DND-41 (cell line): ENCODE measurements at regions not wholly inside any gene's neighbourhood (a gene's known extent, or its start where the extent isn't known, plus 50 kb on each side); places are given as distances from the start of the nearest gene placed in this dataset.

ENCODE experiments used
- EZH2 ChIP-seq: IDR thresholded peaks from 3 replicates; pipeline ENCODE4 v1.6.1; 2012; ENCODE audit warnings: borderline replicate concordance, low read depth, mild to moderate bottlenecking, moderate library complexity, low read length, inconsistent platforms; ENCODE audit not compliant: severe bottlenecking
- TF ChIP-seq, protein P1 (sequence below): IDR thresholded peaks from 2 replicates; pipeline ENCODE4 v1.5.1; 2012; ENCODE audit warnings: borderline replicate concordance, low read length, moderate library complexity, mild to moderate bottlenecking; ENCODE audit not compliant: poor library complexity, severe bottlenecking; ENCODE audit errors: extremely low read depth

DNA sequence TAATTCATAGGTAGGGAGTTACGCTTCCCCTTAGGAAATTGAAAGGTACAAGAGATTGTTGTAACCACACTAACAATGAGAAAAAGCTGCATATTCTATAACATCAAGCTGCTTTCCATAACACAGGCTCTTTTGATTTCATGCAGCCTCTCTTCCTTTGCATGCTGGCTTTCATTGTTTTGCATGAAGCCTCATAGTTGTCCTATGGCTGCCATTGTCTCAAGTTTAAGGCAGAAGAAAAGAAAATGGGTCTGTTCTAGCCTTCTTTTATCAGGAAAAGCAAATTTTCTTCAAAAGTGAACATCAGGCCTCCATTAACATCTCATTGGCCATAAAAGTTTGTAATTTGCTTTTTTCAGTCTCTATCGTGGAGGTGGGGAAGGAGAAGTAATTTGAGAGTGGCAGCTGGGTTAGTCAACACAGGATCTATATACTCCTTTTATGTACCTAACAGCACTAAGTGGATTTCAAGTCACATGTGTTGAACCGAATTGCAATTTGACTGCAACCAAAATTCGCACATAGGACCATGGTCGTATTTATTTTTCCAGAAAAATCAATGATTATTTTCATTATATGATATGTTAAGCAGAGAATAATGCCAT is 248.5 kb upstream of the RND3 start:
- TF ChIP-seq, protein P1, sequence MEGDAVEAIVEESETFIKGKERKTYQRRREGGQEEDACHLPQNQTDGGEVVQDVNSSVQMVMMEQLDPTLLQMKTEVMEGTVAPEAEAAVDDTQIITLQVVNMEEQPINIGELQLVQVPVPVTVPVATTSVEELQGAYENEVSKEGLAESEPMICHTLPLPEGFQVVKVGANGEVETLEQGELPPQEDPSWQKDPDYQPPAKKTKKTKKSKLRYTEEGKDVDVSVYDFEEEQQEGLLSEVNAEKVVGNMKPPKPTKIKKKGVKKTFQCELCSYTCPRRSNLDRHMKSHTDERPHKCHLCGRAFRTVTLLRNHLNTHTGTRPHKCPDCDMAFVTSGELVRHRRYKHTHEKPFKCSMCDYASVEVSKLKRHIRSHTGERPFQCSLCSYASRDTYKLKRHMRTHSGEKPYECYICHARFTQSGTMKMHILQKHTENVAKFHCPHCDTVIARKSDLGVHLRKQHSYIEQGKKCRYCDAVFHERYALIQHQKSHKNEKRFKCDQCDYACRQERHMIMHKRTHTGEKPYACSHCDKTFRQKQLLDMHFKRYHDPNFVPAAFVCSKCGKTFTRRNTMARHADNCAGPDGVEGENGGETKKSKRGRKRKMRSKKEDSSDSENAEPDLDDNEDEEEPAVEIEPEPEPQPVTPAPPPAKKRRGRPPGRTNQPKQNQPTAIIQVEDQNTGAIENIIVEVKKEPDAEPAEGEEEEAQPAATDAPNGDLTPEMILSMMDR = no peak
- TF ChIP-seq EZH2 = no peak
